Activated naive CD8-positive, alpha-beta T cell treated with anti-CD3 and anti-CD28 coated beads, Interleukin-2, amount 50 U/mL, for 16 hours (primary cell): ENCODE measurements at regions not wholly inside any gene's neighbourhood (a gene's known extent, or its start where the extent isn't known, plus 50 kb on each side); places are given as distances from the start of the nearest gene placed in this dataset.

Experiments
- DNase-seq: peaks from one replicate; pipeline ENCODE4 v3.0.0-alpha.2; 2020; ENCODE audit warnings: low read depth, low spot score

GRCh38 chr2:128577141-128577930 lies 258.7 kb upstream of the HS6ST1 start:
- no peak for DNase-seq

GRCh38 chr2:128578406-128579390 lies 260.0 kb upstream of the HS6ST1 start:
- no peak for DNase-seq

- DNase-seq: no peak
These were observed 261.2 kb upstream of the HS6ST1 start for GRCh38 chr2:128579825-128580224.

GRCh38 chr2:128580988-128581848 lies 262.6 kb upstream of the HS6ST1 start:
- no peak for DNase-seq

- no peak for DNase-seq
These were observed 263.2 kb upstream of the HS6ST1 start for GRCh38 chr2:128581849-128582244.

- DNase-seq: no peak
These were observed 265.7 kb upstream of the HS6ST1 start for GRCh38 chr2:128584296-128584890.

- no peak for DNase-seq
These were observed 267.0 kb upstream of the HS6ST1 start for GRCh38 chr2:128585706-128586105.

- no peak for DNase-seq
These were observed 271.0 kb upstream of the HS6ST1 start for GRCh38 chr2:128589681-128590080.

- no peak for DNase-seq
These were observed 271.8 kb upstream of the HS6ST1 start for GRCh38 chr2:128590309-128591021.

GRCh38 chr2:128591022-128591860 lies 272.6 kb upstream of the HS6ST1 start:
- DNase-seq: no peak

GRCh38 chr2:128591861-128592822 lies 273.5 kb upstream of the HS6ST1 start:
- DNase-seq: no peak

GRCh38 chr2:128593518-128593878 lies 274.8 kb upstream of the HS6ST1 start:
- DNase-seq: no peak

- no peak for DNase-seq
These were observed 275.4 kb upstream of the HS6ST1 start for GRCh38 chr2:128593879-128594650.

- no peak for DNase-seq
These were observed 275.9 kb upstream of the HS6ST1 start for GRCh38 chr2:128594651-128594910.

- no peak for DNase-seq
These were observed 276.4 kb upstream of the HS6ST1 start for GRCh38 chr2:128594953-128595677.

GRCh38 chr2:128595763-128596395 lies 277.2 kb upstream of the HS6ST1 start:
- DNase-seq: no peak
